NCI-H226 (cell line): ENCODE measurements at regions not wholly inside any gene's neighbourhood (a gene's known extent, or its start where the extent isn't known, plus 50 kb on each side); places are given as distances from the start of the nearest gene placed in this dataset.
"Not testable (repeated sequence)": the region's sequence is repeated elsewhere in the genome, so short reads cannot be mapped to it uniquely, and the experiment has no call there.

Experiments used
- DNase-seq: peaks from one replicate; pipeline ENCODE4 v3.0.0-alpha.2; 2015

- no peak for DNase-seq
Measured at GRCh38 chr7:142436601-142437000, 178.7 kb upstream of the PRSS58 start.

GRCh38 chr7:142435606-142436005 lies 177.7 kb upstream of the PRSS58 start:
- not testable (repeated sequence) for DNase-seq

GRCh38 chr7:142434666-142435167 lies 176.9 kb upstream of the PRSS58 start:
- no peak for DNase-seq

GRCh38 chr7:142434133-142434532 lies 176.3 kb upstream of the PRSS58 start:
- not testable (repeated sequence) for DNase-seq

GRCh38 chr7:142432377-142432776 lies 174.5 kb upstream of the PRSS58 start:
- DNase-seq = no peak

GRCh38 chr7:142431491-142431890 lies 173.6 kb upstream of the PRSS58 start:
- DNase-seq = no peak

GRCh38 chr7:142428094-142428493 lies 170.2 kb upstream of the PRSS58 start:
- DNase-seq = no peak

GRCh38 chr7:142425281-142425680 lies 167.4 kb upstream of the PRSS58 start:
- no peak for DNase-seq

- no peak for DNase-seq
Measured at GRCh38 chr7:142422621-142423020, 164.8 kb upstream of the PRSS58 start.

GRCh38 chr7:142420554-142421362 lies 162.9 kb upstream of the PRSS58 start:
- no peak for DNase-seq

GRCh38 chr7:142418326-142418725 lies 160.5 kb upstream of the PRSS58 start:
- no peak for DNase-seq

GRCh38 chr7:142414915-142415314 lies 157.1 kb upstream of the PRSS58 start:
- no peak for DNase-seq

- no peak for DNase-seq
Measured at GRCh38 chr7:142414135-142414534, 156.3 kb upstream of the PRSS58 start.

GRCh38 chr7:142413280-142414000 lies 155.6 kb upstream of the PRSS58 start:
- no peak for DNase-seq

GRCh38 chr7:142412551-142413193 lies 154.8 kb upstream of the PRSS58 start:
- no peak for DNase-seq

- DNase-seq = no peak
Measured at GRCh38 chr7:142409471-142409870, 151.6 kb upstream of the PRSS58 start.

- no peak for DNase-seq
Measured at GRCh38 chr7:142408794-142409193, 150.9 kb upstream of the PRSS58 start.

GRCh38 chr7:142407939-142408570 lies 150.2 kb upstream of the PRSS58 start:
- DNase-seq = no peak

- DNase-seq = no peak
Measured at GRCh38 chr7:142405122-142405765, 147.4 kb upstream of the PRSS58 start.

GRCh38 chr7:142401951-142402350 lies 144.1 kb upstream of the PRSS58 start:
- DNase-seq = no peak

- no peak for DNase-seq
Measured at GRCh38 chr7:142400042-142400533, 142.2 kb upstream of the PRSS58 start.
